GM19467 (cell line): ENCODE measurements at regions not wholly inside any gene's neighbourhood (a gene's known extent, or its start where the extent isn't known, plus 50 kb on each side); places are given as distances from the start of the nearest gene placed in this dataset.

Experiments used
- ATAC-seq: cut with Tn5 transposase; IDR thresholded peaks from one replicate; pipeline ENCODE4 v1.9.1; 2021; ENCODE audit warnings: mild to moderate bottlenecking, moderate library complexity; ENCODE audit not compliant: unreplicated experiment

DNA sequence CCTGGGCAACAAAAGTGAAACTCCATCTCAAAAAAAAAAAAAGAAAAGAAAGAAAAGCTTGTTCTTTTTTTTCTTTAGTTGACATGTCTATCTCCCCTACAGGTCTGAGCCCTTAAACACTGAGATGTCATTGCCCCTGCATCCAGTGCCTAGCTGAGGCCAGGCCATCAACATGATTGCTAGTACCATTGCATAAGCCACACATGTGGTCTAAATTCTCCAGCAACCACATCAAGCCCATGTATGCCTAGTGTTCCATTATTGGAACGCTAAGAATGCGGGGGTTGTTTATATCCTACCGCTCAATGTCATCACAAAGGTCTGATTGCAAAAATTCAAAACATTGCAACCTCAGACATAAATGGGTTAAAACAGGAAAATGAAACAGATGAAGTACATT is 62.7 kb downstream of the NPTX2 start:
- no peak for ATAC-seq

DNA sequence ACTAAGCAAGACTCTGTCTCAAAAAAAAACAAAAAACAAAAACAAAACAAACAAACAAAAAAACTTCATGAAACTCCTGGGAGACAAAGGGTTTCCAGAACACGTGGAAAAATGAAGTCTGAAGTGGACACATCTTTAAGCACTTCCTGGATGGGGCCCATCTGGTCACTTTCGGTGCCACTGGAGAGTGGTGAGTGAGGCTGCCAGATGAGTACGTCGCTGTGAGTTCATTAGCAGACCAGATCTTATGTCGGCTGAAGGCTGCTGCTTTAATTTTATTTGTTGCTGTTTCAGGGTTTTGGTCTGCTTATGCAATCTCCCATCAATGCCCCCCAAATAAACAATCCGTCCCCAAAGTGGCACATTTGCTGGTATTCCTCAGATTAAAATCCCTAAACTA is 64.4 kb downstream of the NPTX2 start:
- no peak for ATAC-seq

DNA sequence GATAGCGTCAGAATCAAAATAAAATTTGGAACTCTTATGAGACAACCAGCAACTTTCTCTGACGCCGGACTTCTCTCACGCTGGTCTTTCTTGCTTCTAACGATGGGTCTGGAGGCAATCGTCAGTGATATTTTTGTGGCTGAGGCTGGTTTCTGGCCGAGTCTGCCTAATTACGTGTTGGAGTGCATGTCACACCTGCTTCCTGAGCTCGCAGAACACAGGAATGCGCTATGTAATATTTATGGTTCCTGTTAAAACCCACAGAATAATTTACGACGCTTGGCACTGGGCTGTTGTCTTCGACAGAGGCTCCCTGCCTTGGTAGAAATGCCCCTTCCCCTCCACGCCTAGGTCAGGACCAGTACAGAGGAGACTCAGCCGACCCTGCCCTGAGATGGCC is 64.9 kb downstream of the NPTX2 start:
- no peak for ATAC-seq

DNA sequence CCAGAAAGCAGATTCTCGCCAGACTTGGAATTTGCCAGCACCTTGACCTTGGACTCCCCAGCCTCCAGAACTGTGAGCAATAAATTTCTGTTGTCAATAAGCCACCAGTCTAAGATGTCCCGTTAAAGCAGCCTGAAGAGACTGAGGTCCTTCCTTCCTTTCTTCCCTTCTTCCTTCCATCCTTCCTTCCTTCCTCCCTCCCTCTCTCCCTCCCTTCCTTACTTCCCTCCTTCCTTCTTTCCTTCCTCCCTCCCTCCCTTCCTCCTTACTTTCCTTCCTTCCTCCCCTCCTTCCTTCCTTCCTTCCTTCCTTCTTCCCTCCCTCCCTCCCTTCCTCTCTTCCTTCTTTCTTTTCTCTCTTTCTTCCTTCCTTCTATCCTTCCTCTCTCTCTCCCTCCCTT is 66.4 kb downstream of the NPTX2 start:
- no peak for ATAC-seq

DNA sequence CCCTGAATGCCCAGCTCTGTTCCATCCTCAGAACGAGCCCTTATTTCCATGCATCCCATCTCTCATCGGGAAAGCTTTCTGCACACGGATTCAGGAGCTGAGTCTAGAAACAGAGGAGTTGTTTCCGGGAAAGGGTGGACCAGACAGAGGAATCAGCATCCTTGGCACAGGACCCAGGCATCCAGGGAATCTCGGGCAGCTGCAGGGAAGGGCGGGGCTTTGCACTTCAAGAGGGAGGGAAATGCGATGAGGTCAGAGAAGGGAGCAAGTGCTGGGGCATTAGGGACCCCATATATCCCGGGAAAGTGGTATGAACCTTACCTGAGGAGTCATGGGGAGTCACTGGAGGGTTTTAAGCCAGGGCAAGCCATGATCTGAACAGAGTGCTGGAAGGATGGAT is 68.5 kb downstream of the NPTX2 start:
- ATAC-seq = no peak

DNA sequence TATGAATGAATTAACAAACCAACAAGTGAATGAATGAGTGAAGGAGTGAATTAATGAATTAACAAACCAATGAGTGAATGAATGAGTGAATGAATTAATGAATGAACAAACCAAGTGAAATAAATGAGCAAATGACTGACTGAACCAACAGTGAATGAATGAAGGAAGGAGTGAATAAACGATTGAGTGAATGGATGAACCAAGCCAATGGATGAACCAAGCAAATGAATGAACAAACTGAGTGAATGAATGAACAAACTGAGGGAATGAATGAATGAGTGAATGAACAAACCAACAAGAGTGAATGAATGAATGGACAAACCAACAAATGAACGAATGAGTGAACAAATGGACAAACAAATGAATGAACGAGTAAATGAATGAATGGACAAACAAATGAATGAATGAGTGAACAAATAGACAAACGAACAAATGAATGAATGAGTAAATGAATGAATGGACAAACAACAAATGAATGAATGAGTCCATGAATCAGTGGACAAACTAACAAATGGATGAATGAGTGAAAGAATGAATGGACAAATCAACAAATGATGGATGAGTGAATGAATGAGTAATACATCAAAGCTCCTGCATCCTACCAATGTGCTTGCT is 69.5 kb downstream of the NPTX2 start:
- no peak for ATAC-seq

DNA sequence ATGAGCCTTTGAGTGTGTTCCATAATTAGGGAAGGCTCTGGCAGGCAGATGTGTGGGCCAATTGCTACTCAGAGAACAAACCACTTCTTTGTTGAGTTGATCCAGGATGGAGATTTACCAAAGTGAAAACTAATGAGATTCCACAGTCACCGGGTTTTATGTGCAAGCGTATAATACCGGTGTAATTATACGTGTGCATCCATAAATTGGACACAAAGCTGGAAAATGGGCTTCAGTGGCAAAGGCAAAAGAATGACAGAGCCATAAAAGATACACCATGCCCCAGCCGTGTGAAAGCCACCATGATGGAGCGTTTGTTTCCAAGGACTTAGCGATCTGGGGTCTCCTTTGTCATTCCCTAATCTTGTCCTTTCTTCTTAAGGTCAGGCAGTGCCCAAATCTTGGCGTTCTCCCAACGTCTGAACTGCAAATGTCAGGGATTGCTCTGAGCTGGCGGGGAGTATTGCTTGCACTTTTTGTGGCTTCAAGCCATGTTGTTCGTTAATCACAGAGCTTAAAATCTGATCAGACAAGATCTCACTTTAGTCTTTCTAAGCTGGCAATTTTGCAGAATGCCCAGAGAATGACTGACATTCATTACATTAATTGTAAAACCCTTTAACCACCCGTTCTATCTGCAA is 70.1 kb downstream of the NPTX2 start:
- no peak for ATAC-seq

DNA sequence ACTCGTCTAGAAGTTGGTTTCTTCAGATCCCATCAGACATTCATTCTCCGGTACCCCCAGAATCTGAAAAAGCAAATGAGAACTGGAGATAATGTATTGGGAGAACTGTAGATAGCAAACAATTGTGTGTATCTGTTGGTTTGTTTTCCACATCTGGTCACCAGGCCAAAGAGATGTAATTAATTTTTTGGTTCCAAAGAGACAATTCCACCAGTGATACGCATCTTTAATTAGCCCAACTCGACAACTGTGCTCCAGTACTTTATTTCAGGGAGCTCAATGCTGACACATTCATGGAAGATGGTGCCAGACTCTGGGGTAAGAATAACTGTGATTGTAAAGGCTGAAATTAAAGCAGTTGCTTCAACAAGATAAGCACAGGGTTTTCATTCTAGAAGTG is 74.5 kb downstream of the NPTX2 start:
- ATAC-seq = no peak

DNA sequence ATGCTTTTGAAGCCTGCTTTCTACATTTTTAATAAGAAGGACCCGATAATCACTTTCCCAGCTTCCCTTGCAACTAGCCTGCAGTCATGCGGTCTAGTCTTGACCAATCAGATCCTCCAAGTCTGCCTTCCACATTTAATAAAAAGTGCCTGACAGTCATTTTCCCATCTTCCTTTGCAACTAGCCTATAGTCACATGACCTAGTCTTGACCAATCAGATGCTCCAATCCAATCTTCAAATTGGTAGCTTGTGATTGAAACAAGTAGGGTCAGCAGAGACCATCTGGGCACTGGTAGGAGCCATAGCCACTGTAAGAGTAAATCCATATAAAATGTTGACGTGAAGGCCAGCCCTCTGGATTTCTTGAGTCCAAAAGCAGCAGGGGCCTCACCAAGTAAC is 80.0 kb downstream of the NPTX2 start:
- no peak for ATAC-seq

DNA sequence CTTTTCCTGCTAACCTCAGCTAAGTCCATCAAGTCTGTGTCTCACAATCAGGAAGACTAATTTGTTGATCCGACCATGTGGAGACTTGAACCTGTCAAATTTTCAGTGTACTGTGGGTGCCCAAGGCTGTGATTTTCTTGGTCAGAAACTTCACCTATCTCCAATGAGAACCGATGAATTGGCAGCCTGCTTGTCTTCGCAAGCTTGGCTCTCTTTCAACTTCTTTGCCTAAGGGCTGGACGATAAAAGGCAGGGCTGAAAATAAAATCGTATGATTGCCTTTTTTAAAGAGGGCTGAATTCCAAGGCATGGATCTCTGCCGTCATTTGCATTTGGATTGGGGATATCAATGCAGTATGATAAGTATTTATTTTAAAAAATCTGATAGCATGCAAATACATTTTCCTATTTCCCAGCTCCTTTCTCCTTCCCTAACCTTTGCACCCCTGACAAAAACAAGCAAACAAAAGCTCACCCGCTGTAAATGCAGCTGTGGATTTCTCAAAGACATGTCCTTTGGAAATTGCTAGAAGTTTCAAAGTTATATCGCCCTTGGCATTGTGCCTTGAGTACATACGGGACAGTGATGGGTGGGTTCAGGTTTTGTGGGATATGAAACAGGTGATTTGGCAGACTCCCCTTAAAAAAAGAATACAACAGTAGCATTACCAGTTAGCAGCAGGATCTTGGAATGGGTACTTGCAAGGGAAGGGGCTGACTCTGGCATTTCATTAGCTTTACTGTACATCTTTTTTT is 80.6 kb downstream of the NPTX2 start:
- no peak for ATAC-seq

DNA sequence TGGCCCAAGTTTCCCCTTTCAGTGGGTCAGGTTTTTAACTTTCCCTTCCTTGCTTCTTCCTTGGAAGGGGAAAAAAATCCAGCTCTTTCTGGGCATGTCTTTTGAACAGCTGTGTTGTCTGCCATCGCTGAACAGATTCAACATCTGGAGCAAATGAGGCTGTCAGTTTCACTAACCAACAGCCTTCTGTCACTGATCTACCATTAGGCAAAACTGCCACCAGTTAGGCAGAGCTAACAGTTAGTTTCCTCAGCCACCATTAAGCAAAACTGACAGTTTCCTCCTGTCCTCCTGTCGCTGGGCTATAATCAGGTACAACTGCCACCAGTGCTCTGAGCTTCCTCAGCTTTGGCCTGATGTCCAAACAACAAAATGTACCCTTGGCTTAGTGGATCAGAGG is 81.9 kb downstream of the NPTX2 start:
- no peak for ATAC-seq

DNA sequence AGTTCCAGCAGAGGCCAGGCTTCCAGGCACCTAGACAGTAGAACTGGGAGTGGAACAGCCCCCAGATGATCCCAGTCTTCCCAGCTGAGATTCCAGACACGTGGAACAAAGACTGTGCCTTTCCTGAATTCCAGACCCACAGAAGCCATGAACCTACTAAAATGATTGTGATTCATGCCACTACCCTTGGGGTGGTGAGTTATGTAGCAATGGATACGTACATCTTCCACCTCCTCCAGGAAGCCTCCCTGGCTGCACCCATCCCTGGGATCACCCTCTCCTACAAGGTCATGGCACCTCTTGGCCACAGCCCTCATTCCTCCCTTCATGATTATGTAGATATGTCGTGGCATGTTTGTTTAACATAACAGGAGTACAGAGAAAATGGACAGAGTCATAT is 83.4 kb downstream of the NPTX2 start:
- no peak for ATAC-seq

DNA sequence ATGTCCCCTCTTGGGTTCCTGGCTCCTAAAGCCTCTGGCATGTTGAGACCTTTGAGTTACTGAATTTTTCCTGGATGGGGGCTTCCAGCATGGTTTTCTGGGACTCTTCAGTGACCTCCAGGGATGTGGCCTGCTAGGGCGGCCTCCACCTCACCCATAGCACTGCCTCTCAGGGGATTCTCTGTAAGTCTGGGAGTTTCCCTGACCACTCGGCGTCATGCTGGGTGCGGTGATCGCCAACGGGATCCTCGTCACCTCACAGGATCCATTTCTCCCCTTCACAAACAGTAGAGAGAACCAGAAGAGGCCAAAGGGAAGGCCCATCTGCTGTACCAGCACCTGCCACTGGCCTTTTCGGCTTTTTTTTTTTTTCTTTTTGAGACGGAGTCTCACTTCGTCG is 84.3 kb downstream of the NPTX2 start:
- no peak for ATAC-seq

DNA sequence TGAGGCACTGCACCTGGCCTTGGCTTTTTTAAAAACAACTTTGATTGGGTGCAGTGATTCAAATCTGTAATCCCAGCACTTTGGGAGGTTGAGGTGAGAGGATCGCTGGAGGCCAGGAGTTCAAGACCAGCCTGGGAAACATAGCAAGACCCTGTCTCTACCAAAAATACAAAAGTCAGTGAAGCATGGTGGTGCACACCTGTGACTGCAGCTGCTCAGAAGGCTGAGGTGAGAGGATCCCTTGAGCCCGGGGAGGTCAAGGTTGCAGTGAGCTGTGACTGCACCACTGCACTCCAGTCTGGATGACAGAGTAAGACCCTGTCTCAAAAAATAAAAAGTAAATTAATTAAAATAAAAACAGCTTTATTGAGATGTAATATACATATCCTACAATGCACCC is 84.9 kb downstream of the NPTX2 start:
- ATAC-seq = no peak

DNA sequence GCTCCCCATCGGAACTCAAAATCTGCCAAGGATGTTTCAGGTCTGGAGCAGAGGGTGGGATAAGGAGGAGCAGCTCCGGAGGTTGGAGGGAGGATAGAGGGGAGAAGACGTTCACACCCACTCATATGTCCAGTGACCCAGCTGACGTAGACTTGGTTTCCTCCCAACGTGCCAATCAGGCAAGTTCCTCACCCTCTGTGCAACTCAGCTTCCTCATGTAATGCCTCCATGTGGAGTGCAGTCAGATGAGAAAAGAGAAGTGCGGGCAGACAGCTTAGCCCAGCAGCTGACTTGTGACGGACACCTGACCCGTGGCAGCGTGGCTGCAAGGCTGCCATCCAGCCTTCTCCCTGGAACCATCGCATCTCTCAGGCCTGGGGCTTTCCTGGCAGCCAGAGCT is 86.8 kb downstream of the NPTX2 start:
- ATAC-seq = no peak

DNA sequence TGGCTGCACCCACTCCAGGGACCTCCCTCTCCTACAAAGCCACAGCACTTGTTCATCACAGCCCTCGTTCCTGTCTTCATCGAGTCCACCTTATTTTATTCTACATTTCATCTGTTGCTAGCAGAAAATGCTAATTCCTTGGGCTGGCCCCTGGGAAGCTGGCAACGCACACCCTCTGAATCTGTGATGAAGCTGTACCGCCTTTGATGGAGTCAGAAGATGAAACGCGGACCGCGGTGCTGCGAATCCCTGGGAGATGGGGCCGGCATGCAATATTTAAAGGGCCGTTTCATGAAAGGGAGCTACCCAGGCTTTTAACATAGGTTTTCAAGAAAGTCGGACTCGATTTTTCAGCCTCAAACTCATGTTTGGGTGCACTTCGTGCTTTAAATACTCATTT is 88.5 kb downstream of the NPTX2 start:
- ATAC-seq = no peak

DNA sequence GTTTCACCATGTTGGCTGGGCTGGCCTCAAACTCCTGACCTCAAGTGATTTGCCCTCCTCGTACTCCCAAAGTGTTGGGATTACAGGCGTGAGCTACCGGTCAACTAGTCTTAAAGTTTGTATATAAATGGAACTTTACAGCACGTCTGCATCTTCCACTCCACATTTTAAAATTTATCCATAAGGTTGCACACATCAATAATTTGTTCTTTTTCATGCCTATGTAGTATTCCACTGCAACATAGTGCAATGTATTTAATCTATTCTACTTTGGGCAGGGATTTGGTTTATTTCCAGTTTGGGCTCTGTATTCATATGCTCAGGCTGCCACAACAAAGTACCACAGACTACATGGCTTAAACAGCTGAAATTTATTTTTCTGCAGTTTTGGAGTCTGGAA is 90.0 kb downstream of the NPTX2 start:
- ATAC-seq = no peak

DNA sequence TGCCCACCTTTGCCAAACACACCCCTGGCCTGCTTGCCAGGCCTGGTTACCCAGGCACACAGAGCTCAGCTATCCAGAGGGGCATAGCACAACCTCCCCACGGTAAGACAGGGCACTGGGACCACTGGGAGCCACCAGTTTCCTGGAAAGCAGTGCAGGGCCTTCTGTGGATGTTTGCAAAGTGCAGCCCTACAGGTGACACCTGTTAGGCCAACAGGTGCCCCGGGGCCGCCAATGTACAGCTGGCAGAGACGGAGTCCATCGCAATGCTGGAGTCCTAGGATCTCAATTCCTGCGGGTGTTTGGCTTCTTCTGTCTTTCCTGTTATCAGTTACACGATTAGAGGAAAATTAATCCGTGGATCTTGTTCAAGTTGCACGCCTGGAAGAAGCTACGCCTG is 94.9 kb downstream of the NPTX2 start:
- no peak for ATAC-seq

DNA sequence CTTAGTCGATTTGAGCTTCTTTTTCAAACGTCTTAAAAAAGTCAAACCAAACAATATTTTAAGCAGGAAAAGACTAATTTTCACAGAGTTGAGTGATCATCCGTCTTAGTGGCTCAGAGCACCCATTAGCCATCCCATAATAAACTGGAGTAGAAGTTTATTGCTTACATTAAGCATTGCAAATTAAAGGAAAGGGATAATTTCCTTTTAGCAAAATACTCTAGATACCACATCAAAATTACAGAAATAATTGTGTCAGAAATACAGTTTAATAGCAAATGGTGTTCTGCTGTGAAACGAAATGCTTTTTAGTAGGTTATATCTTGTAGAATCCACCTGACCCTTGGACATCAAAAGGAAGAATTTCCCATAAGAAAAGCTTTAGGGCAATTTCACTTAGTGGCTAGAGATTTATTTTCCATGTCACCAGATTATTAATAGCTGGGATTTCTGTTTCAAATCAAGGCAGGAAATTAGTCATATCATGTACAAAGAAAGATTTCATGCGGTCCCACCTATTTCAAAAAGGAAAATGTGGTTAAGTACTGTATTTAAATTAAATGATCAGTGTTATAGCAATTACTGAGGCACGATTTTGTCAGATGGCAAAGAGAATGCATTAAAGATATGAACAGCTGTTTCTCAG is 96.2 kb downstream of the NPTX2 start:
- ATAC-seq = no peak

DNA sequence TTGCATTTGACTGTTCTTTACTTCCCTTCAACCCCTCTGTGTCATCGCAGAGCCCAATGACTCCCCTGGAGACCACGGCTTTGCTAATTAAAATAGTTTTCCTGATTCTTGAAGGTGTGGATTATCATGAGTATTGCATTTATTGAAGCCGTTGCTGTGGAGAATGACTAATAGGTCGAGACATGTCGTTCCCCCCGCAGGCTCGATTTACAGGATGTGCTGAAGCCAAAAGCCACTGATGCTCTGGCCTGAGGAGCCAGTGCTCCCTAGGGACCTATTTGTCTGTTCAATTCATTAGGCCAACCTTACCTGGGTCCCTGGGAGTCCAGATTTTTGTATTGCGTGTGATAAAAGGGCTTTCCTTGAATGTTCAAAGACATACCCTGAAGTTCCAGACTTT is 102.3 kb downstream of the NPTX2 start:
- no peak for ATAC-seq

DNA sequence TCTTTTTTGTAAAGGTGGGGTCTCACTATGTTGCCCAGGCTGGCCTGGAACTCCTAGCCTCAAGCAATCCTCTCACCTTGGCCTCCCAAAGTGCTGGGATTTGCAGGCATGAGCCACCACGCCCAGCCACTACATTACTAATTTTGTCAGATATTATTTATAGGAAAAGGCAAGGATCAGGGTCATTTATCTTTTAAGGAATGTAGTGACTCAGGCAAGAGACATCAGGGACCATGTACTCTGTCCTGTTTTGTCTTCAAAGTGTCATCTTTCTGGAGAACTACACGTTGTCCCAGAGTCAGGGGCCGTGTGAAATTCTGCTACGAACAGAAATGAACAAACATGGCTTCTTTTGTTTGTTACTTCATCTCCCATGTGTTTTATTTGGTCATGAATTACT is 105.3 kb downstream of the NPTX2 start:
- no peak for ATAC-seq

DNA sequence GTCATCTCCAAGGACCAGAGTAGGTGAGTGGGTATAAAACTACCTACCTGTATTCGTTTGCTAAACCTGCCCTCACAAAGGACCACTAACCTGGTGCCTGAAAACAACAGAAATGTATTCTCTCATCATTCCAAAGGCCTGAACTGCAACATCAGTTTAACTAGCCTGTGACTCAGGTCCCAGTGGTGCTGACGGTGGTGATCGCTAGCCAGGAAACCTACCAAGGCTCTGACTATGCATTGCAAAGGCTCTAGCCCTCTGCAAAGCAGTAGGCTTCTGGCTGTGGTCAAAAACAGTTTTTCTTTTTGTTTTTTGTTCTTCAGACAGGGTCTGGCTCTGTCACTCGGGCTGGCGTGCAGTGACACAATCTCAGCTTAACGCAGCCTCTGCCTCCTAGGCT is 107.5 kb downstream of the NPTX2 start:
- no peak for ATAC-seq
